ENCODE measurements at regions not wholly inside any gene's neighbourhood (a gene's known extent, or its start where the extent isn't known, plus 50 kb on each side); places are given as distances from the start of the nearest gene placed in this dataset.
A peak's percentile ranks its signal among the peaks of the same experiment; 100 is the strongest.

GRCh38 chr12:113625499-113625898 is 153.8 kb upstream of the LHX5 start:
- FAIRE-seq (no peak), DNase-seq (ENCODE audit: insufficient read length, low spot score) (no peak)

- DNase-seq (ENCODE audit: insufficient read length, low spot score) (no peak), FAIRE-seq (no peak)
Observed at GRCh38 chr12:113622410-113622809, 150.7 kb upstream of the LHX5 start.

DNA sequence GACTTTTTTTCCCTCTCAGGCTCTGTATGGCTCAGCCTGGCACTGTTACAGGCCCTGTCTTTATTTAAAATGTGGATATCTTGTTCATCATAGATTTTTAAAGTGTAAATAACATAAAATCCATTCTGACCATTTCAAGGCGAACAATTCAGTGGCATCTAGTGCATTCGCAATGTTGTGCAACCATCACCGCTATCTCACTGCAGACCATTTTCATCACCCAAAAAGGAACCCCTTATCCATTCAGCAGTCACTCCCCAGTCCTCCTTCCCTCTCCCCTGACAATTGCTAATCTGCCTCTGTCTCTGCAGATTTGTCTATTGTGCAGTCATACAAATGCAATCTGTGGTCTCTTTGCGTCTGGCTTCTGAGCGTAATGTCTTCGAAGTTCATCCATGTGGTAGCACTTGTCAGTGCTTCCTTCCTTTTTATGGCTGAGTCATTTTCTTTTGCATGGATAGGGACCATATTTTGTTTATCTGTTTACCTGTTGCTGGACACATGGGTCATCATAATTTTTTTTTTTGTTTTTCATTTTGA is 148.8 kb upstream of the LHX5 start:
- FAIRE-seq = no peak
- no peak for DNase-seq (ENCODE audit: insufficient read length, low spot score)

GRCh38 chr12:113619202-113619601 is 147.5 kb upstream of the LHX5 start:
- FAIRE-seq (no peak), DNase-seq (ENCODE audit: insufficient read length, low spot score) (no peak)

GRCh38 chr12:113613414-113613813 is 141.7 kb upstream of the LHX5 start:
- no peak for FAIRE-seq
- DNase-seq (ENCODE audit: insufficient read length, low spot score) = no peak

GRCh38 chr12:113612793-113613192 is 141.1 kb upstream of the LHX5 start:
- DNase-seq (ENCODE audit: insufficient read length, low spot score) (no peak), FAIRE-seq (no peak)

DNA sequence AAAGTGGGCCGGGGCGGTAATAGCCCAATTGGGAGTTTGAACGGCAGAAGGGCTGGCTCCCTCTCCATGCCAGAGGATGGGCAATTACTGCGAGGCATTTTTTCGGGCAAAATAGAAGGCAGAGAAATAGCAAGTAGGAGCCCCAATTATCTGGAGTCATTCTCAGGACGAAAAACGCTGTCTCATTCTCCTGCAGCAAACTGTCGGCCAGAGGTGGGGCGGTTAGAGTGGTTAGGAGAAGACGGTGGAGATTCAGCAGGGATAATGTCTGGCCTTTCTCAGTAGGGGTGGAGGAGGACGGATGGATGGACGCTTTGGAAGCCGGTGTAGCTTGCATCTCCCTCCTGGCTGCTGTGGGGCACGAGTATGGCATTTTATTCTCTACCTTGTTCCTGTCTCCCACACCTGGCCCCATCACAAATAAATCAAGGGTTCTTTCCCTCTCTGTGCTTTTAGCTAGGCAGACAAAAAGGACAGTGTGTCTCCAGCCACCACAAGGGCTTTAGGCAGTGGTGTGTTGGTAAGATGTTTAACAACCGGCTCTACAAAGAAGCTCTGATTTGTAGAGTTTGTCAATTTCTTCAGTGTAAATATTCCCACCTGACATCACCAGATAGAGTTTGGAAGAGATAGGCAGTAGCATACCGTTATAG is 140.5 kb upstream of the LHX5 start:
- no peak for DNase-seq (ENCODE audit: insufficient read length, low spot score)
- no peak for FAIRE-seq

DNA sequence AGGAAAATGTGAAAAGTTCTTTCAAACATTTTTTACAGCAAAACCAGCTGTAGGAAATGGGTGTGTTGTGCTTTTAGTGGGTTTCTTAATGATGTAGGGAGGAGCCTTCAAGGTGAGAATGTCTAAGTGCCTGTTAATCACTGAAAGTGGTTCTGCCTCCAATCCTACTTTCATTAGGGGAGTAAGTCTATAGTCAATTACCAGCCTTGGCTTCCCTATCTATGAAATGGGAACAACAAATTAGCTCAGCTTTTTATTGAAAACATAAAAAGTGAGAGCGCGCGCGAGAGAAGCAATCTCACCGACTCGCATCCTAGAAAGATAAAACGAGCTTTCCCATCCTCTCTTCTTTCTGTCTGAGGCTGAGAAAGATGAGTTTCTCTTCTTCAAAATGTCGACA is 140.0 kb upstream of the LHX5 start:
- DNase-seq (ENCODE audit: insufficient read length, low spot score) (no peak), FAIRE-seq (no peak)

GRCh38 chr12:113610698-113611097 is 139.0 kb upstream of the LHX5 start:
- no peak for DNase-seq (ENCODE audit: insufficient read length, low spot score)
- no peak for FAIRE-seq

DNA sequence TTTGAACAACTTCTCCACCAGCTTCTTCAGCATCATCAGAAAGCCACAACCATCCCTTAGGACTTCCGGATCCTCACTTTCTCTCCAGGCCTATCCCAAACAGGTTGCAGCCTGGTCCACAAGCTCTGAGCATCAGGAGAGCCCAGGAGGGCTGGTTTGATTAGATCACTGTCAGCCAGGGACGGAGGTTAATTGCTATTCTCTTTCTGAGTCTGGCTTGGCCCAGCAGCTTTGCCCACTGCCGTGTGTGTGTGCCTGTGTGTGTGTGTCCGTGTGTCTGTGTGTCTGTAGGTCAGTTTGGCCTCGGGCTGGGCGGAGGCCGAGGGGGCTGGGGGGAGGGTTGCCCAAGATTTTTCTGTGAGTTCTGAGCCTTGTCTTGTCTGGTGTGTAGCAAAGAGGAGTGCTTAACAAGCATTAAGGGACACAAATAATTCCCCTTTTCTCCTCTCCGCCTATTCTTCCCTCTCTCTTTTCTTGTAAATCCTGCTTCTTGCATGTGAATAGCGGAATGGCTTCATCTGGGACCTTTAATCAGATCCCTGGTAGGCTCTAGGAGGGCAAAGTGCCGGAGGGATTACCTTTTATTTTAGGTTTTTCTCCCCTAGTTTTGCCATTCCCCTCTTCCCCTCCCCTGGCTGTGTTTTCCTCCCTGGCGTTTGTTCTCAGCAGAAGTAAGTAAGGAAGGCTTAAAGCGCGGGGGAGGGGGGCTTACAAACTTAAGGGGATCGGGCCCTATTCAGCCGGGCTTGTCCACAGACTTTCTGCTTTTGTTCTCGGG is 138.2 kb upstream of the LHX5 start:
- DNase-seq (ENCODE audit: insufficient read length, low spot score) = no peak
- no peak for FAIRE-seq

GRCh38 chr12:113604666-113605065 is 133.0 kb upstream of the LHX5 start:
- DNase-seq (ENCODE audit: insufficient read length, low spot score) (no peak), FAIRE-seq (no peak)

GRCh38 chr12:113601656-113602263 is 130.1 kb upstream of the LHX5 start:
- DNase-seq (ENCODE audit: insufficient read length, low spot score) = no peak

GRCh38 chr12:113598815-113599406 is 127.2 kb upstream of the LHX5 start:
- FAIRE-seq (no peak), DNase-seq (ENCODE audit: insufficient read length, low spot score) (no peak)

More at GRCh38 chr12:113601656-113602263, 130.1 kb upstream of the LHX5 start:
- no peak for FAIRE-seq

DNA sequence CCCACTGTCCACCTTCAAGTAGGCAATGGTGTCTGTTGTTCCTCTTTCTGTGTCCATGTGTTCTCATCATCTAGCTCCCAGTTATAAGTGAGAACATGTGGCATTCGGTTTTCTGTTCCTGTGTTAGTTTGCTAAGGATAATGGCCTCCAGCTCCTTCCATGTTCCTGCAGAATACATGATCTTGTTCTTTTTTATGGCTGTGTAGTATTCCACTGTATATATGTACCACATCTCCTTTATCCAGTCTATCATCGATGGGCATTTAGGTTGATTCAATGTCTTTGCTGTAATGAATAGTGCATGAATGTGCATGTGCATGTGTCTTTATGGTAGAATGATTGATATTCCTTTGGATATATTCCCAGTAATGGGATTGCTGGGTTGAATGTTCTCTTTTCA is 123.3 kb upstream of the LHX5 start:
- FAIRE-seq = no peak
- DNase-seq (ENCODE audit: insufficient read length, low spot score) = no peak

- DNase-seq (ENCODE audit: insufficient read length, low spot score) = peak; percentile 31
- no peak for FAIRE-seq
Observed at GRCh38 chr12:113591480-113591974, 119.9 kb upstream of the LHX5 start.

DNA sequence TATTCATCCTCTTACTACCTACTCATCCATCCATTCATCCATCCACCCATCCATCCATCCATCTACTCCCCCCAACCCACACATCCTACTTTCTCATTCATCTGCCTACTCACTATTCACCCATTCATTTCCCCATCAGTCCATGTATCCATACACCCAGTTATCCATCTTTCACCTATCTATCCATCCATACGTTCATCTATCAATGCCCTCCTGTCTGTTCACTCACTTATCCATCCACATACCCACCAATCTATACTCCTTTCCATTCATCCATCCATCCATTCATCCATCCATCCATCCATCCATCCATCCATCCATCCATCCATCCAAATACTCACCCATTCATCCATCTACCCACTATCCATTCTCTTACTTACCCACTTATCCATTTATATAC is 117.8 kb upstream of the LHX5 start:
- DNase-seq (ENCODE audit: insufficient read length, low spot score) (no peak), FAIRE-seq (no peak)

- FAIRE-seq (no peak), DNase-seq (ENCODE audit: insufficient read length, low spot score) (no peak)
Observed at GRCh38 chr12:113587720-113588119, 116.0 kb upstream of the LHX5 start.

- DNase-seq (ENCODE audit: insufficient read length, low spot score) (no peak), FAIRE-seq (no peak)
Observed at GRCh38 chr12:113586461-113586860, 114.8 kb upstream of the LHX5 start.

- DNase-seq (ENCODE audit: insufficient read length, low spot score) (no peak), FAIRE-seq (no peak)
Observed at GRCh38 chr12:113582521-113583218, 111.0 kb upstream of the LHX5 start.

DNA sequence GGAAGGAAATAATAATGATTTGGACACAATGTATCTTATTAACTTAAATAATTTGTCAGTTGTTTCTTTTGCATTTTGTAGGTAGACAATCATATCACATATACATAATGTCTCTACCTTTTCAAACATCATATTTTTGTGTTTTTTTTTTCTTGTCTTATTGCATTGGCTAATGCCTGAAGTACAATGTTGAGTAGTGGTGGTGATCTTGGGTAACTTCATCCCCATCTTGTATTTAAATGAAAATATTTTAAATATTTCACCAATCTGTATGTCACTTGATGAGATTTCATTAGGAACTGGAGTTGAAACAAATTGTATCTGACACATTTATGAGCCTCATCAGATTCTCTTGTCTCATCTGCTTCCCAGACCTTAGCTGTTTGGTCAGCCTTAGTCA is 109.7 kb upstream of the LHX5 start:
- FAIRE-seq (no peak), DNase-seq (ENCODE audit: insufficient read length, low spot score) (no peak)

- DNase-seq (ENCODE audit: insufficient read length, low spot score) (no peak), FAIRE-seq (no peak)
Observed at GRCh38 chr12:113580437-113580836, 108.8 kb upstream of the LHX5 start.
